Smooth muscle cell (in vitro differentiated cells): ENCODE measurements at regions not wholly inside any gene's neighbourhood (a gene's known extent, or its start where the extent isn't known, plus 50 kb on each side); places are given as distances from the start of the nearest gene placed in this dataset.

ENCODE experiments used
- DNase-seq: peaks from one replicate; lab custom pipeline; 2025; ENCODE audit not compliant: unreplicated experiment; lab: John Stamatoyannopoulos, UW
- H2AFZ ChIP-seq: fragments of 200-600 bp; sonication (generic); 2 replicates; pipeline ENCODE4 v1.6.0; 2016; ENCODE audit warnings: antibody characterized with exemption, low read depth, mild to moderate bottlenecking
- H3F3A ChIP-seq: fragments of 200-600 bp; sonication (generic); 2 replicates; pipeline ENCODE4 v1.6.0; 2017; ENCODE audit warnings: antibody characterized with exemption, low read depth
- H3K27ac ChIP-seq: fragments of 200-600 bp; sonication (generic); 2 replicates; pipeline ENCODE4 v1.5.1; 2016; ENCODE audit warnings: low read depth, mild to moderate bottlenecking
- H3K27me3 ChIP-seq: fragments of 200-600 bp; sonication (generic); 2 replicates; pipeline ENCODE4 v1.6.1; 2016; ENCODE audit warnings: low read depth, mild to moderate bottlenecking
- H3K36me3 ChIP-seq: fragments of 200-600 bp; sonication (generic); 2 replicates; pipeline ENCODE4 v1.5.1; 2016; ENCODE audit warnings: low read depth
- H3K4me1 ChIP-seq: fragments of 200-600 bp; sonication (generic); 2 replicates; pipeline ENCODE4 v1.5.1; 2016; ENCODE audit warnings: low read depth
- H3K4me2 ChIP-seq: fragments of 200-600 bp; sonication (generic); 2 replicates; pipeline ENCODE4 v1.6.0; 2016; ENCODE audit warnings: mild to moderate bottlenecking
- H3K4me3 ChIP-seq: fragments of 200-600 bp; sonication (generic); 2 replicates; pipeline ENCODE4 v1.5.1; 2016; ENCODE audit warnings: mild to moderate bottlenecking
- H3K79me2 ChIP-seq: fragments of 200-600 bp; sonication (generic); 2 replicates; pipeline ENCODE4 v1.6.0; 2016; ENCODE audit warnings: low read depth, mild to moderate bottlenecking
- H3K9ac ChIP-seq: fragments of 200-600 bp; sonication (generic); 2 replicates; pipeline ENCODE4 v1.6.0; 2016; ENCODE audit warnings: low read depth
- H3K9me3 ChIP-seq: fragments of 200-600 bp; sonication (generic); replicated peaks from 2 replicates; pipeline ENCODE4 v1.5.1; 2016; ENCODE audit warnings: low read depth
- H4K20me1 ChIP-seq: fragments of 200-600 bp; sonication (generic); 2 replicates; pipeline ENCODE4 v1.6.0; 2016; ENCODE audit warnings: low read depth
- WGBS: methylation state at CpG from one replicate; pipeline ENCODE4 v1.1.7; 2016; ENCODE audit warnings: low lambda C conversion rate; 5-methylcytosine and 5-hydroxymethylcytosine counted together
- TF ChIP-seq, protein P1 (sequence below): fragments of 200-600 bp; sonication (generic); IDR thresholded peaks from 2 replicates; pipeline ENCODE4 v1.5.1; 2017; ENCODE audit warnings: borderline replicate concordance, mild to moderate bottlenecking, antibody characterized with exemption; ENCODE audit not compliant: insufficient read depth, poor library complexity, severe bottlenecking

DNA sequence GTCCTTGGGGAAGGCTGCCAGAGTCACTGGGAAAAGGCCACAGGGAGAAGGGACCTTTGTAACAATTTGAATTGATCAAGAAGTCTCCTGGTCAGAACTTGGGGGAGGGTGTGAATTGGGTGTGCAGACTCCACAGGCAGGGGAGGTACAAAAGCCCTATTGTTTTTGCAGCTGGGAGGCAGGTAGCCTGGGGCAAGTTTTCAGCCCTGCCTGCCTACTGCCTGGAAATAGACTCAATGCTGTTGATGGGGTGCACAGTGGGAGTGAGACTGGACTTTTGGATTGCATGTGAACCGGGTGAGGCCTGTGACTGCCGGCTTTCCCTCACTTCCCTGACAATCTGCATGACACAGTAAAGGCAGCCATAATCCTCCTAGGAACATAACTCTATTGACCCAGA lies 947.0 kb downstream of the REEP3 start:
- no peaks in the 10 kb centered on the region for H3F3A ChIP-seq
- TF ChIP-seq, protein P1, sequence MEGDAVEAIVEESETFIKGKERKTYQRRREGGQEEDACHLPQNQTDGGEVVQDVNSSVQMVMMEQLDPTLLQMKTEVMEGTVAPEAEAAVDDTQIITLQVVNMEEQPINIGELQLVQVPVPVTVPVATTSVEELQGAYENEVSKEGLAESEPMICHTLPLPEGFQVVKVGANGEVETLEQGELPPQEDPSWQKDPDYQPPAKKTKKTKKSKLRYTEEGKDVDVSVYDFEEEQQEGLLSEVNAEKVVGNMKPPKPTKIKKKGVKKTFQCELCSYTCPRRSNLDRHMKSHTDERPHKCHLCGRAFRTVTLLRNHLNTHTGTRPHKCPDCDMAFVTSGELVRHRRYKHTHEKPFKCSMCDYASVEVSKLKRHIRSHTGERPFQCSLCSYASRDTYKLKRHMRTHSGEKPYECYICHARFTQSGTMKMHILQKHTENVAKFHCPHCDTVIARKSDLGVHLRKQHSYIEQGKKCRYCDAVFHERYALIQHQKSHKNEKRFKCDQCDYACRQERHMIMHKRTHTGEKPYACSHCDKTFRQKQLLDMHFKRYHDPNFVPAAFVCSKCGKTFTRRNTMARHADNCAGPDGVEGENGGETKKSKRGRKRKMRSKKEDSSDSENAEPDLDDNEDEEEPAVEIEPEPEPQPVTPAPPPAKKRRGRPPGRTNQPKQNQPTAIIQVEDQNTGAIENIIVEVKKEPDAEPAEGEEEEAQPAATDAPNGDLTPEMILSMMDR = no peak
- H2AFZ ChIP-seq = no peak overlapping the region
- H3K79me2 ChIP-seq = no peaks in the 10 kb centered on the region
- 86% methylated on average over 2 of the region's 2 CpGs for WGBS
- H3K36me3 ChIP-seq = no peaks in the 10 kb centered on the region
- no peaks in the 10 kb centered on the region for H4K20me1 ChIP-seq
- H3K9ac ChIP-seq = no peak overlapping the region
- H3K27me3 ChIP-seq = no peaks in the 10 kb centered on the region
- no peaks in the 10 kb centered on the region for H3K4me1 ChIP-seq
- no peak for DNase-seq
- H3K4me2 ChIP-seq = no peak overlapping the region
- no peak overlapping the region for H3K4me3 ChIP-seq
- no peaks in the 10 kb centered on the region for H3K9me3 ChIP-seq
- H3K27ac ChIP-seq = no peak overlapping the region

GRCh38 chr10:64476506-64476905 lies 955.3 kb downstream of the REEP3 start:
- H4K20me1 ChIP-seq = no peaks in the 10 kb centered on the region
- no peaks in the 10 kb centered on the region for H3K79me2 ChIP-seq
- H3K9me3 ChIP-seq = no peaks in the 10 kb centered on the region
- H3K4me1 ChIP-seq = no peaks in the 10 kb centered on the region
- no peak for DNase-seq
- H3K9ac ChIP-seq = no peak overlapping the region
- H3K4me2 ChIP-seq = no peak overlapping the region
- no peaks in the 10 kb centered on the region for H3K36me3 ChIP-seq
- TF ChIP-seq, protein P1 = no peak
- no peak overlapping the region for H2AFZ ChIP-seq
- H3F3A ChIP-seq = no peaks in the 10 kb centered on the region
- H3K27ac ChIP-seq = no peak overlapping the region
- no peaks in the 10 kb centered on the region for H3K27me3 ChIP-seq
- H3K4me3 ChIP-seq = no peak overlapping the region

DNA sequence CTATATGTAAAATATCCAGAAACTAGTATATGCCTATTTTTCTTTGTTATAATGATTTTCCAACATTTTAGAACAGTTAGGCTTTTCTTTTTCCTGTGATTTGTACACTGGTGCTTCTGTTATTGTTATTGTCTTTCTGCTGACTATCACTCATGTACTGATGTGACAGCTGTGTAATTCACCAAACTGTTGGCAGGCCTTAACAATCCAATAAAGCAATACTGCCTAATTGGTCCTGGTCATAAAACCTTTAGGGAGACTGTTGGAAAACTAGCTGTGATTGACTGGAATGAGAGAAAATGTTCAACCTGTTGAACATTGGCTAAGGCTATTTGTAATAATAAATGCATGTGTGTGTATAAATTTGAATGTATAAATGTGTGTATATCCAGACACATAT lies 956.6 kb downstream of the REEP3 start:
- no peak overlapping the region for H3K4me2 ChIP-seq
- no peaks in the 10 kb centered on the region for H3K4me1 ChIP-seq
- H3K79me2 ChIP-seq = no peaks in the 10 kb centered on the region
- no peak overlapping the region for H3K27ac ChIP-seq
- H3K9ac ChIP-seq = no peak overlapping the region
- H3K4me3 ChIP-seq = no peak overlapping the region
- no peaks in the 10 kb centered on the region for H3F3A ChIP-seq
- no peaks in the 10 kb centered on the region for H3K27me3 ChIP-seq
- no peak for DNase-seq
- no peaks in the 10 kb centered on the region for H3K36me3 ChIP-seq
- TF ChIP-seq, protein P1 = no peak
- no peak overlapping the region for H2AFZ ChIP-seq
- H4K20me1 ChIP-seq = no peaks in the 10 kb centered on the region
- H3K9me3 ChIP-seq = no peaks in the 10 kb centered on the region

GRCh38 chr10:64484811-64485330 lies 963.7 kb downstream of the REEP3 start:
- TF ChIP-seq, protein P1 = no peak
- no peak for DNase-seq
- no peaks in the 10 kb centered on the region for H4K20me1 ChIP-seq

More at GRCh38 chr10:64484811-64485330, 963.7 kb downstream of the REEP3 start:
- H3K4me1 ChIP-seq = no peaks in the 10 kb centered on the region
- H3K9me3 ChIP-seq = no peaks in the 10 kb centered on the region
- no peaks in the 10 kb centered on the region for H3K36me3 ChIP-seq
- H3K4me2 ChIP-seq = no peak overlapping the region
- H3K9ac ChIP-seq = no peak overlapping the region
- H2AFZ ChIP-seq = no peak overlapping the region
- H3K27ac ChIP-seq = no peak overlapping the region
- no peaks in the 10 kb centered on the region for H3F3A ChIP-seq
- H3K4me3 ChIP-seq = no peak overlapping the region
- H3K79me2 ChIP-seq = no peaks in the 10 kb centered on the region
- no peaks in the 10 kb centered on the region for H3K27me3 ChIP-seq
